Astrocyte (in vitro differentiated cells and primary cell): ENCODE measurements at regions not wholly inside any gene's neighbourhood (a gene's known extent, or its start where the extent isn't known, plus 50 kb on each side); places are given as distances from the start of the nearest gene placed in this dataset.

Experiments
- DNase-seq: peaks from one replicate; pipeline ENCODE4 v3.0.0-alpha.2; 2010; ENCODE audit warnings: low read depth
- FAIRE-seq: peaks from 2 replicates; lab custom pipeline; 2011; peaks lifted over from hg19 to GRCh38; lab: Jason Lieb, UNC
- H2AFZ ChIP-seq: 2 replicates; pipeline ENCODE4 v1.6.0; 2012; ENCODE audit warnings: low read depth, low read length, inconsistent platforms
- H3K27ac ChIP-seq: 2 replicates; pipeline ENCODE4 v1.5.1; 2011; ENCODE audit warnings: low read depth, low read length, inconsistent platforms
- H3K27me3 ChIP-seq: 2 replicates; pipeline ENCODE4 v1.6.0; 2011; ENCODE audit warnings: low read length, inconsistent platforms; ENCODE audit not compliant: insufficient read depth
- H3K36me3 ChIP-seq: 2 replicates; pipeline ENCODE4 v1.5.1; 2011; ENCODE audit warnings: low read length, inconsistent platforms; ENCODE audit not compliant: insufficient read depth
- H3K4me1 ChIP-seq: 2 replicates; pipeline ENCODE4 v1.5.1; 2011; ENCODE audit warnings: low read length, inconsistent platforms; ENCODE audit not compliant: insufficient read depth
- H3K4me2 ChIP-seq: 2 replicates; pipeline ENCODE4 v1.6.0; 2012; ENCODE audit warnings: low read length, inconsistent platforms
- H3K4me3 ChIP-seq: 2 replicates; pipeline ENCODE4 v1.5.1; 2011; ENCODE audit warnings: low read depth, mild to moderate bottlenecking, low read length, inconsistent platforms; ENCODE audit not compliant: insufficient read depth
- H3K79me2 ChIP-seq: 2 replicates; pipeline ENCODE4 v1.6.0; 2012; ENCODE audit warnings: mild to moderate bottlenecking, low read length, inconsistent platforms; ENCODE audit not compliant: insufficient read depth
- H3K9ac ChIP-seq: 2 replicates; pipeline ENCODE4 v1.6.0; 2012; ENCODE audit warnings: mild to moderate bottlenecking, low read length, inconsistent platforms
- H3K9me3 ChIP-seq: 2 replicates; pipeline ENCODE4 v1.5.1; 2012; ENCODE audit warnings: low read depth, mild to moderate bottlenecking, low read length, inconsistent platforms; ENCODE audit not compliant: insufficient read depth
- H4K20me1 ChIP-seq: 2 replicates; pipeline ENCODE4 v1.6.0; 2012; ENCODE audit warnings: low read length, inconsistent platforms; ENCODE audit not compliant: insufficient read depth
- H3K27ac Mint-ChIP-seq: one replicate; pipeline ENCODE4 v1.8.0; 2021; ENCODE audit warnings: mild to moderate bottlenecking, mixed read lengths; ENCODE audit not compliant: unreplicated experiment
- H3K27me3 Mint-ChIP-seq: one replicate; pipeline ENCODE4 v1.8.0; 2021; ENCODE audit warnings: low read depth, mixed read lengths; ENCODE audit not compliant: unreplicated experiment
- H3K36me3 Mint-ChIP-seq: one replicate; pipeline ENCODE4 v1.8.0; 2021; ENCODE audit warnings: low read depth, mixed read lengths; ENCODE audit not compliant: unreplicated experiment
- H3K4me1 Mint-ChIP-seq: one replicate; pipeline ENCODE4 v1.8.0; 2021; ENCODE audit warnings: low read depth, mixed read lengths; ENCODE audit not compliant: unreplicated experiment
- H3K4me3 Mint-ChIP-seq: one replicate; pipeline ENCODE4 v1.8.0; 2021; ENCODE audit warnings: mild to moderate bottlenecking, moderate library complexity, mixed read lengths; ENCODE audit not compliant: unreplicated experiment
- H3K9me3 Mint-ChIP-seq: one replicate; pipeline ENCODE4 v1.8.0; 2021; ENCODE audit warnings: mild to moderate bottlenecking, mixed read lengths; ENCODE audit not compliant: unreplicated experiment
- EZH2 ChIP-seq: IDR thresholded peaks from 2 replicates; pipeline ENCODE4 v1.6.1; 2012; ENCODE audit warnings: mild to moderate bottlenecking, low read length, inconsistent platforms; ENCODE audit not compliant: insufficient read depth
- TF ChIP-seq, protein P1 (sequence below): IDR thresholded peaks from 2 replicates; pipeline ENCODE4 v1.5.1; 2011; ENCODE audit warnings: low read depth, mild to moderate bottlenecking, inconsistent platforms, low read length, moderate library complexity; ENCODE audit not compliant: insufficient read depth

DNA sequence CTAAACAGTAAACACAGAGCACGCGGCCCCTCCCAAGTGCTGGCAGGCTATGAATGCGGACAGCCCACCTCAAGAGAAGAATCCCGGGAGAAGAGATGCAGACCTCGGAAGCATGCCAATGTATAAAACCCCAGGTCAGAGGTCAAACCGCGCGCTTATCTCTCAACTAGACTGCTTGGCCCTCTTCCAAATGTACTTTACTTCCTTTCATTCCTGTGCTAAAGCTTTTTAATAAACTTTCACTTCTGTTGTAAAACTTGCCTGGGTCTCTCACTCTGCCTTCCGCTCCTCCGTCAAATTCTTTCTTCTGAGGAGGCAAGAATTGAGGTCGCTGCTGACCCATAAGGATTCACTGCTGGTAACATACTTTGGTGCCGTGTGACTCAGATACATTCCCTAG is 216.0 kb downstream of the S1PR1 start:
- Histone ChIP-seq H3K4me3 (no peak overlapping the region), H3K36me3 (no peaks in the 10 kb centered on the region), H3K4me1 (no peaks in the 10 kb centered on the region), H3K27me3 (no peaks in the 10 kb centered on the region), H3K9ac (no peak overlapping the region), H3K79me2 (no peaks in the 10 kb centered on the region), H3K9me3 (no peaks in the 10 kb centered on the region), H3K27ac (no peak overlapping the region), H3K4me2 (no peak overlapping the region), H4K20me1 (no peaks in the 10 kb centered on the region), H2AFZ (no peak overlapping the region)
- FAIRE-seq (no peak), DNase-seq (no peak)
- Mint-ChIP-seq H3K36me3 (no peaks in the 10 kb centered on the region), H3K9me3 (peaks cover 10% of the 10 kb centered on the region), H3K4me3 (no peak overlapping the region), H3K27ac (no peak overlapping the region), H3K27me3 (peaks cover 6% of the 10 kb centered on the region), H3K4me1 (no peaks in the 10 kb centered on the region)
- TF ChIP-seq, protein P1, sequence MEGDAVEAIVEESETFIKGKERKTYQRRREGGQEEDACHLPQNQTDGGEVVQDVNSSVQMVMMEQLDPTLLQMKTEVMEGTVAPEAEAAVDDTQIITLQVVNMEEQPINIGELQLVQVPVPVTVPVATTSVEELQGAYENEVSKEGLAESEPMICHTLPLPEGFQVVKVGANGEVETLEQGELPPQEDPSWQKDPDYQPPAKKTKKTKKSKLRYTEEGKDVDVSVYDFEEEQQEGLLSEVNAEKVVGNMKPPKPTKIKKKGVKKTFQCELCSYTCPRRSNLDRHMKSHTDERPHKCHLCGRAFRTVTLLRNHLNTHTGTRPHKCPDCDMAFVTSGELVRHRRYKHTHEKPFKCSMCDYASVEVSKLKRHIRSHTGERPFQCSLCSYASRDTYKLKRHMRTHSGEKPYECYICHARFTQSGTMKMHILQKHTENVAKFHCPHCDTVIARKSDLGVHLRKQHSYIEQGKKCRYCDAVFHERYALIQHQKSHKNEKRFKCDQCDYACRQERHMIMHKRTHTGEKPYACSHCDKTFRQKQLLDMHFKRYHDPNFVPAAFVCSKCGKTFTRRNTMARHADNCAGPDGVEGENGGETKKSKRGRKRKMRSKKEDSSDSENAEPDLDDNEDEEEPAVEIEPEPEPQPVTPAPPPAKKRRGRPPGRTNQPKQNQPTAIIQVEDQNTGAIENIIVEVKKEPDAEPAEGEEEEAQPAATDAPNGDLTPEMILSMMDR = no peak
- TF ChIP-seq EZH2 = no peak

DNA sequence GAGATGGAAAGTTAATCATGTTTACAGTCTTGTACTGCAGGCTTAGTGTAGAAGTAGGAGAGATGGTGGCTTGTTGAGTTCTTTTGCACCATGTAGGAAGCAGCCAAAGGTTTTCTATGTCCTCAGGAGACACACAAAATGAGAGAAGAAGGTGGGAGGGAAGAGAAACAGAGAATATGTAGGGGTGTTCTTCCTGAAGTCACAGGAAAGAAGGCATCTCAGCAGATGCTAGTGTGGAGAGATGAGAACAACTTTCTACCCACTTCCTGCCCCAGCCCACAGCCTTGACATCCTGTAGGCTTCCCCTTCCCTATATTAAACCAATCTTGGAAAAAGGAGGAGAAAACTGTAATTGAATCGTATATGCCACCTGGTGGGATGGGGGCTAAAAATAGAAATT is 217.0 kb downstream of the S1PR1 start:
- H3K27ac ChIP-seq = no peak overlapping the region
- H3K4me1 ChIP-seq = no peaks in the 10 kb centered on the region

DNA sequence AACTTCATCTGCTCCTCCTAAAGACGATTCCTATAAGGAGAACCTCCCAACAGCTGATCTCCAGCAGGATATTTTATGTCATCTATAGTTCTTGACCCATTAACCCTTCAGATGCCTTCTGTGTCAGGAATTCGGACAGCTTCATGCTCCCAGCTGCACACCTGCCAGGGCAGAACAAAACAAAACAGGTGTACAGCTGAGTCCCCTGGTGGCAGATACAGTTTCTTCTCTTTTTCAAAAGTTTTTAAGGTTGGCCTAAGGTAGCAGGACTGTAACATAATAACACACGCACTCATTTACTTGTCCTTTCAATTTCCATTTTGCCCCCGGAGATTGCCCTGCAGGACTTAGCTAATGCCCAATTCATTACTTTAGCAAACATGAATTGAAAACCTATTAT is 218.3 kb downstream of the S1PR1 start:
- Histone ChIP-seq H3K9ac (no peak overlapping the region), H3K27ac (no peak overlapping the region), H3K9me3 (no peaks in the 10 kb centered on the region), H3K4me1 (no peaks in the 10 kb centered on the region), H3K4me2 (no peak overlapping the region), H3K79me2 (no peaks in the 10 kb centered on the region), H4K20me1 (no peaks in the 10 kb centered on the region), H3K36me3 (no peaks in the 10 kb centered on the region), H3K27me3 (no peaks in the 10 kb centered on the region), H2AFZ (no peak overlapping the region), H3K4me3 (no peak overlapping the region)
- TF ChIP-seq, protein P1 = no peak
- TF ChIP-seq EZH2 = no peak
- Mint-ChIP-seq H3K4me3 (no peak overlapping the region), H3K4me1 (no peaks in the 10 kb centered on the region), H3K9me3 (peaks cover 10% of the 10 kb centered on the region), H3K36me3 (no peaks in the 10 kb centered on the region), H3K27me3 (no peaks in the 10 kb centered on the region), H3K27ac (no peak overlapping the region)
- DNase-seq (no peak), FAIRE-seq (no peak)

More for the DNA sequence above, 217.0 kb downstream of the S1PR1 start:
- H2AFZ ChIP-seq = no peak overlapping the region
- Mint-ChIP-seq H3K4me3 (no peak overlapping the region), H3K4me1 (no peaks in the 10 kb centered on the region), H3K27ac (no peak overlapping the region), H3K9me3 (peaks cover 10% of the 10 kb centered on the region), H3K36me3 (no peaks in the 10 kb centered on the region), H3K27me3 (no peaks in the 10 kb centered on the region)
- H3K36me3 ChIP-seq = no peaks in the 10 kb centered on the region
- H3K4me2 ChIP-seq = no peak overlapping the region
- H3K27me3 ChIP-seq = no peaks in the 10 kb centered on the region
- no peak overlapping the region for H3K4me3 ChIP-seq
- TF ChIP-seq EZH2 = no peak
- TF ChIP-seq, protein P1 = no peak
- no peaks in the 10 kb centered on the region for H3K9me3 ChIP-seq
- no peaks in the 10 kb centered on the region for H4K20me1 ChIP-seq
- H3K9ac ChIP-seq = no peak overlapping the region
- FAIRE-seq (no peak), DNase-seq (no peak)
- H3K79me2 ChIP-seq = no peaks in the 10 kb centered on the region
